ENCODE measurements at regions not wholly inside any gene's neighbourhood (a gene's known extent, or its start where the extent isn't known, plus 50 kb on each side); places are given as distances from the start of the nearest gene placed in this dataset.

DNA sequence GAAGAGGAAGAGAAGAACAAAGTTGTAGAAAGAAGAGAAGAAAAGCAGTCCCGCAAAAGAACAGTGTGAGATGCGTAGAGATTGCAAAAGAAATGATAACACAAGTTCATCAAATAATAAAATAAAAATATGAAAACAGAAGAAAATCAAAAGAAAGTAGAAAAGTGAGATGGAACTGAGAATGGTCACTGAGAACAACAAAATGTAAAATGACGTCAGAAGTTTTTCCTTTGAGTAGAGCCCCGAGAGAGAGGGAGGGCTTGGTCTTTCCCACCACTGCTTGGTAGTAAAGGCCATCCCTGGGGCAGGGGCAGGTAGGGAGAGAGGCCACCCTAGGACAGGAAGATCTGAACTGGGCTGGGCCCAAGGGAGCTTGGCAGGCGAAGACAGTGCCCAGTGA is 533.7 kb downstream of the QKI start:
- no peak overlapping the region for H3K4me3 ChIP-seq (ENCODE audit: control insufficient read depth, low read depth, low read length)
- TF ChIP-seq, protein P1, sequence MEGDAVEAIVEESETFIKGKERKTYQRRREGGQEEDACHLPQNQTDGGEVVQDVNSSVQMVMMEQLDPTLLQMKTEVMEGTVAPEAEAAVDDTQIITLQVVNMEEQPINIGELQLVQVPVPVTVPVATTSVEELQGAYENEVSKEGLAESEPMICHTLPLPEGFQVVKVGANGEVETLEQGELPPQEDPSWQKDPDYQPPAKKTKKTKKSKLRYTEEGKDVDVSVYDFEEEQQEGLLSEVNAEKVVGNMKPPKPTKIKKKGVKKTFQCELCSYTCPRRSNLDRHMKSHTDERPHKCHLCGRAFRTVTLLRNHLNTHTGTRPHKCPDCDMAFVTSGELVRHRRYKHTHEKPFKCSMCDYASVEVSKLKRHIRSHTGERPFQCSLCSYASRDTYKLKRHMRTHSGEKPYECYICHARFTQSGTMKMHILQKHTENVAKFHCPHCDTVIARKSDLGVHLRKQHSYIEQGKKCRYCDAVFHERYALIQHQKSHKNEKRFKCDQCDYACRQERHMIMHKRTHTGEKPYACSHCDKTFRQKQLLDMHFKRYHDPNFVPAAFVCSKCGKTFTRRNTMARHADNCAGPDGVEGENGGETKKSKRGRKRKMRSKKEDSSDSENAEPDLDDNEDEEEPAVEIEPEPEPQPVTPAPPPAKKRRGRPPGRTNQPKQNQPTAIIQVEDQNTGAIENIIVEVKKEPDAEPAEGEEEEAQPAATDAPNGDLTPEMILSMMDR (IDR thresholded peaks at IDR 0.05; ENCODE audit: control insufficient read depth, insufficient read depth, low read depth, low read length, missing control alignments), result no peak
- no peak for DNase-seq (ENCODE audit: low read depth)

DNA sequence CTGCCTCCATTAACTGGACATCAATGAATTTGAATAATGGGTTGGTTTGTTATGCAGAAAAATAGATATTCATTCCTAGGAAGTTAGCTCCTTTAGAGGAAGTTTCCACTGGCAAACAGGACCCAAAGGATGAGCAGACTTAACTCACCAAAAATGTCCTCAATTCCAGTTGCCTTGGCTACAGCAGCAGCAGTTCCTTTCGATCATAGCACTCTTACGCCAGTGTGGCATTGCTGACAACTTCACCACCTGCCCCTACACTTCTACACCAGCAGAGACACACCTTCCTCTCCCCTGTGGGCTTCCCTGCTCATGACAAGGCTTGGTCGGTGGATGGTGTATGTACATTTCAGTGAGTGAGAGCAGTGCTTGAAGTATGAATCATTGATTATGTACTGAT is 532.8 kb downstream of the QKI start:
- H3K4me3 ChIP-seq (ENCODE audit: control insufficient read depth, low read depth, low read length), result no peak overlapping the region
- no peak for DNase-seq (ENCODE audit: low read depth)
- TF ChIP-seq, protein P1 (IDR thresholded peaks at IDR 0.05; ENCODE audit: control insufficient read depth, insufficient read depth, low read depth, low read length, missing control alignments), result no peak

DNA sequence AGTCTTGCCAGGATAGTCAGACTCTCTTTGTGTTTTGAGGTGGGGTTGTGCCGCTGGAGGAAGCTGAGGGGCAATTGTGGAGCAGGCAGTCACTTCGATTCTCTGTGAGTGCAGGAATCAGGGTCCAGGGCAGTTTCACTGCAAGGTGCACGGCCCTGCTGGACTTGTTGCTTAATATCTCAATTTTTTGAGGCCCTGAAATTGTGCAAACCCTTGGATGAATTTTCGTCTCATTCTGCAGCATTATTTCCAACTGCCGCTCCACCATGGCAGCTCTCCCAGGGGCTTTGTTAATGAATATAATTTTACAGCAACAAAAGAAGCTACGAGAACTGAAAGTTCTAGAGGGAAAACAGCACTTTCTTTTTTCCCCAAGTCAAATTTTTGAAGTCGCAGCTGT is 531.9 kb downstream of the QKI start:
- TF ChIP-seq, protein P1 (IDR thresholded peaks at IDR 0.05; ENCODE audit: control insufficient read depth, insufficient read depth, low read depth, low read length, missing control alignments), result no peak
- no peak for DNase-seq (ENCODE audit: low read depth)
- H3K4me3 ChIP-seq (ENCODE audit: control insufficient read depth, low read depth, low read length), result no peak overlapping the region

DNA sequence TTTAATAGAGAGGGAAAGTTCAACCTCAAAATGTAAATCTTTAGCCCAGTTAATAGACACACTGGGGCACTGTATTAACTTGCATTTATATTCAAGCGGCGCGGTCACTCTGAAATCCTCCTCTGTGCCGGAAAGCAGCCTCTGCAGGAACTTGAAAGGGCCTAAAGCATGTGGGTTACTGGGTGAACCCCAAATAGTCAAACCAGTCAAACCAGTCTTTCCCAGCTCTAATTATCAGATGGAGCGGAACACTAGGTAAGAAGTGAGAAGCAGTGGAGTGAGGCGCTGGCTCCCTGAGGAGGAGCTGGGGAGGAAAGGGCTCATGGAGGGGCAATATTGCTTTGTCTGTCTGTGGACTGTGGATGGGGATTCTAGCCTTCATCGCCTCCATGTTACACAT is 531.3 kb downstream of the QKI start:
- TF ChIP-seq, protein P1 (IDR thresholded peaks at IDR 0.05; ENCODE audit: control insufficient read depth, insufficient read depth, low read depth, low read length, missing control alignments), result no peak
- no peak for DNase-seq (ENCODE audit: low read depth)
- no peak overlapping the region for H3K4me3 ChIP-seq (ENCODE audit: control insufficient read depth, low read depth, low read length)

DNA sequence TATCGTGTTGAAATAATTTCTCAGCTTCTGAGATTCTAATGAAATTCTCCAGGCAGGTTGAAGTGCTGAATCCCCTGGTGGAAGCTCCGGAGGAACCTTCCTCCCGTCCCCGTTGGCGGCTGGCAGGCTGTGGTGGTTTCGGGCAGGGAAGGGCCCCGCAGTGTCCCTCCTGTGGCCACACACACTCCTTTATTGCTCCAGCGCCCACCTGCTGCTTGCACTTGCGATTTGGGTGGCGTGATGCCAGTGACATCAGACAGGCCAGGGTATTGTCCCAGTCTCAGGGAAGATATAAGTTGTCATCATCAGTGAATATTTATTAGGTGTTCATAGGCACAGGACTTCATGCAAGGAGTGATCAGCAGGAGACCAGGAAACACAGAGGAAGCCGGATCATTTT is 530.4 kb downstream of the QKI start:
- DNase-seq (ENCODE audit: low read depth), result no peak
- no peak overlapping the region for H3K4me3 ChIP-seq (ENCODE audit: control insufficient read depth, low read depth, low read length)
- TF ChIP-seq, protein P1 (IDR thresholded peaks at IDR 0.05; ENCODE audit: control insufficient read depth, insufficient read depth, low read depth, low read length, missing control alignments), result no peak

DNA sequence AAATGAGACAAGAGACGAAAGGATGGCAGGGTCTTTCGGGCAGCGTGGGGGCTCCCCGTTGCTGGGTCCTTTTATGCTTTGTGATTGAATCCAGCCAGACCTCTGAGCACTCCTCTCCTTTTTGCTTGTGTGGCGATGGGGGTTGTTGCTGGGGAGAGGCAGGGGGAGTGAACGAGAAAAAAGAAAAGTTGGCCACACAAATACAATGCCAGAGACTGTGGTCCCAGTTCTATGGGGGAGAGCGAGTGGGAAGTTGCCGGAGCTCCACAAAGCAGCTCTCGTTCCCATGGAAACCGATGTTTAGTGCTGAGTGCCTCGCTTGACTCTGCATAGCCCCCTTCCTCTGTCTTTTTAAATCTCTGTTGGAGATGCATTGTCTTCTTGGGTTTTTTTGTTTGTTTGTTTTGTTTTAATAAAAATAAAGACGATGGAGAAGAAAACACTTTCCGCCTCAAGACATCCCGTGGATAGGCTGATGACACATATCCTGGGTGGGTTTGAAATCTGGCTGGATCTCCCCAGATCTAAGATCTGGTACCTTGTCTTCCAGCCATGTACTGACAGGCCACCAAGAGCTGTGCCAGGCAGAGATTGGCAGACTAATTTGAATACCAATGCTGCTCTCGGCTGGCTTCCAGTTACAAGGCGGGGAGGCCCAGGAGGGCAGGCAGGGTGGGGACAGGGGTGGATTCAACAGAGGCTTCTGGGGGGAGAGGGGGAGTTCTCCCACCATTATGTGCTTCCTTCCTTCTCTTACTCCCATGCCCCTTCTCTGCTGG is 529.3 kb downstream of the QKI start:
- DNase-seq (ENCODE audit: low read depth), result no peak
- no peak overlapping the region for H3K4me3 ChIP-seq (ENCODE audit: control insufficient read depth, low read depth, low read length)

More for the DNA sequence above, 529.3 kb downstream of the QKI start:
- TF ChIP-seq, protein P1 (IDR thresholded peaks at IDR 0.05; ENCODE audit: control insufficient read depth, insufficient read depth, low read depth, low read length, missing control alignments), result no peak

All from AG09309 (cell line).